GM18507 (cell line): ENCODE measurements at regions not wholly inside any gene's neighbourhood (a gene's known extent, or its start where the extent isn't known, plus 50 kb on each side); places are given as distances from the start of the nearest gene placed in this dataset.

ENCODE experiments used
- DNase-seq: peaks from one replicate; pipeline ENCODE4 v3.0.0; 2011; ENCODE audit warnings: low read depth; ENCODE audit not compliant: insufficient read length; ENCODE audit errors: extremely low spot score
- FAIRE-seq: peaks from 2 replicates; lab custom pipeline; 2011; peaks lifted over from hg19 to GRCh38; lab: Jason Lieb, UNC

GRCh38 chr12:22740656-22741355 is 115.8 kb downstream of the ETNK1 start:
- no peak for DNase-seq
- no peak for FAIRE-seq

- no peak for DNase-seq
- FAIRE-seq, result no peak
Measured at GRCh38 chr12:22743700-22744099, 118.7 kb downstream of the ETNK1 start.

GRCh38 chr12:22744197-22744596 is 119.2 kb downstream of the ETNK1 start:
- DNase-seq, result no peak
- FAIRE-seq, result no peak

GRCh38 chr12:22746720-22747119 is 121.7 kb downstream of the ETNK1 start:
- no peak for DNase-seq

GRCh38 chr12:22755629-22756028 is 130.7 kb downstream of the ETNK1 start:
- FAIRE-seq (no peak), DNase-seq (no peak)

More at GRCh38 chr12:22746720-22747119, 121.7 kb downstream of the ETNK1 start:
- no peak for FAIRE-seq

GRCh38 chr12:22759769-22760674 is 135.1 kb downstream of the ETNK1 start:
- DNase-seq, result no peak
- FAIRE-seq, result no peak

- DNase-seq (no peak), FAIRE-seq (no peak)
Measured at GRCh38 chr12:22765421-22766130, 140.6 kb downstream of the ETNK1 start.

GRCh38 chr12:22766911-22767420 is 142.0 kb downstream of the ETNK1 start:
- DNase-seq, result no peak
- no peak for FAIRE-seq

- DNase-seq (no peak), FAIRE-seq (no peak)
Measured at GRCh38 chr12:22781339-22781738, 156.4 kb downstream of the ETNK1 start.

GRCh38 chr12:22787557-22787956 is 162.6 kb downstream of the ETNK1 start:
- FAIRE-seq, result no peak
- DNase-seq, result no peak

- FAIRE-seq (no peak), DNase-seq (no peak)
Measured at GRCh38 chr12:22788913-22789312, 163.9 kb downstream of the ETNK1 start.

- no peak for FAIRE-seq
- no peak for DNase-seq
Measured at GRCh38 chr12:22792138-22792537, 167.2 kb downstream of the ETNK1 start.

GRCh38 chr12:22794017-22794416 is 169.0 kb downstream of the ETNK1 start:
- no peak for DNase-seq
- FAIRE-seq, result no peak

GRCh38 chr12:22796941-22797630 is 172.1 kb downstream of the ETNK1 start:
- FAIRE-seq, result no peak
- DNase-seq, result no peak

- no peak for FAIRE-seq
- DNase-seq, result no peak
Measured at GRCh38 chr12:22797701-22798100, 172.7 kb downstream of the ETNK1 start.

- DNase-seq (no peak), FAIRE-seq (no peak)
Measured at GRCh38 chr12:22798116-22798515, 173.1 kb downstream of the ETNK1 start.

- FAIRE-seq (no peak), DNase-seq (no peak)
Measured at GRCh38 chr12:22799503-22799902, 174.5 kb downstream of the ETNK1 start.

- DNase-seq (no peak), FAIRE-seq (no peak)
Measured at GRCh38 chr12:22800332-22800731, 175.4 kb downstream of the ETNK1 start.

- FAIRE-seq (no peak), DNase-seq (no peak)
Measured at GRCh38 chr12:22802883-22803630, 178.1 kb downstream of the ETNK1 start.
